ENCODE measurements at regions not wholly inside any gene's neighbourhood (a gene's known extent, or its start where the extent isn't known, plus 50 kb on each side); places are given as distances from the start of the nearest gene placed in this dataset.

GRCh38 chr9:86481466-86481865 is 127.3 kb upstream of the TUT7 start:
- Histone ChIP-seq H2BK20ac (ENCODE audit: low read depth, low read length) (no peak overlapping the region), H2BK5ac (ENCODE audit: low read depth, low read length, poor library complexity, severe bottlenecking) (no peak overlapping the region), H3K56ac (ENCODE audit: extremely low read depth, insufficient read depth, low read length) (no peak overlapping the region), H3K18ac (ENCODE audit: low read depth, low read length) (no peak overlapping the region), H2BK15ac (ENCODE audit: low read depth, low read length) (no peak overlapping the region), H3K27me3 (ENCODE audit: control insufficient read depth, insufficient read depth, low read length) (no peaks in the 10 kb centered on the region; the same call in 1 of the 2 replicates), H3K9me3 (ENCODE audit: control insufficient read depth, insufficient read depth, low read length) (no peaks in the 10 kb centered on the region), H2AK5ac (ENCODE audit: low read depth, low read length) (no peak overlapping the region), H3K4me2 (ENCODE audit: low read depth, low read length) (no peak overlapping the region), H2AFZ (replicated peaks; ENCODE audit: low read length, poor library complexity) (no peak overlapping the region), H3K27ac (ENCODE audit: insufficient read depth, low read length) (no peak overlapping the region), H4K5ac (ENCODE audit: low read depth, low read length) (no peak overlapping the region), H2AK9ac (replicated peaks; ENCODE audit: low read depth, low read length, poor library complexity) (no peak overlapping the region), H3K4me1 (ENCODE audit: control insufficient read depth, insufficient read depth, low read length) (peaks cover 1% of the 10 kb centered on the region; the same call in 1 of the 2 replicates), H4K8ac (ENCODE audit: low read depth in 2 of 2, low read length in 2 of 2) (no peak overlapping the region), H3K23ac (ENCODE audit: low read depth, low read length) (no peak overlapping the region), H4K91ac (ENCODE audit: insufficient read depth, low read depth, low read length) (no peak overlapping the region), H4K20me1 (ENCODE audit: insufficient read depth, low read length) (no peaks in the 10 kb centered on the region), H3K9ac (ENCODE audit: low read depth, low read length) (no peak overlapping the region), H3K79me1 (ENCODE audit: low read depth in 1 of 2, low read length in 2 of 2) (no peaks in the 10 kb centered on the region), H3K4ac (ENCODE audit: low read depth, low read length) (no peak overlapping the region), H3K9me1 (ENCODE audit: insufficient read depth, low read length) (no peaks in the 10 kb centered on the region), H3K4me3 (ENCODE audit: insufficient read depth, low read depth, low read length) (no peak overlapping the region), H3K36me3 (ENCODE audit: control insufficient read depth, insufficient read depth, low read length) (no peaks in the 10 kb centered on the region), H3K14ac (replicated peaks; ENCODE audit: low read depth, low read length) (no peak overlapping the region), H2BK120ac (ENCODE audit: low read depth, low read length) (no peak overlapping the region)
- CTCF ChIA-PET, result interaction anchor here (0.6 kb wide), 2 partner anchors 18 to 665 kb away, joined by 3 to 4 read pairs; no protein-coding TSS in a partner anchor
- POLR2A ChIA-PET (ENCODE audit: unreplicated experiment), result no interaction called here
- in situ Hi-C loops (cut with MboI; ENCODE audit: low sequenced_read_pairs), result no loop called here
- ATAC-seq (ENCODE audit: low read depth), result no peak
- intact Hi-C loops (cut with micrococcal nuclease), result no loop called here
- TF ChIP-seq POLR2A (IDR thresholded peaks at IDR 0.05; ENCODE audit: low read depth, low read length), result no peak
- no peak for TF ChIP-seq BHLHE40 (IDR thresholded peaks at IDR 0.05; ENCODE audit: low read depth, low read length)
- TF ChIP-seq RAD21 (IDR thresholded peaks at IDR 0.05; ENCODE audit: low read length), result no peak
- TF ChIP-seq MAZ (IDR thresholded peaks at IDR 0.05; ENCODE audit: borderline replicate concordance, low read depth, low read length), result no peak
- TF ChIP-seq NFE2L2 (IDR thresholded peaks at IDR 0.05; ENCODE audit: low read depth, low read length), result no peak
- TF ChIP-seq CTCF (conservative IDR thresholded peaks at IDR 0.05; ENCODE audit: low read depth, low read length), result no peak
- no peak for TF ChIP-seq MAFK (IDR thresholded peaks at IDR 0.05; ENCODE audit: low read depth, low read length)
- TF ChIP-seq ELK1 (IDR thresholded peaks at IDR 0.05; ENCODE audit: borderline replicate concordance, low read depth, low read length), result no peak
- TF ChIP-seq MXI1 (IDR thresholded peaks at IDR 0.05; ENCODE audit: borderline replicate concordance, low read depth, low read length), result no peak
- DNase-seq, result no peak
- BruUV-seq (replicated peaks), result no TSS peak
- no CpG with 5 or more reads among the region's 3 CpGs for WGBS, 2 experiments (ENCODE audit: extremely low coverage in 2 of 2, insufficient read length in 1 of 2)
- dilution Hi-C loops (cut with HindIII; ENCODE audit: low sequenced_read_pairs, unreplicated experiment), result no loop called here
